ENCODE measurements at regions not wholly inside any gene's neighbourhood (a gene's known extent, or its start where the extent isn't known, plus 50 kb on each side); places are given as distances from the start of the nearest gene placed in this dataset.

- Histone ChIP-seq H3F3A (ENCODE audit: insufficient read depth) (no peaks in the 10 kb centered on the region), H3K9me3 (ENCODE audit: insufficient read depth, low read length) (peaks cover 7% of the 10 kb centered on the region), H3K27me3 (ENCODE audit: low read length) (no peaks in the 10 kb centered on the region), H3K9me2 (replicated peaks; ENCODE audit: insufficient read depth, low read length) (no peaks in the 10 kb centered on the region), H4K20me1 (ENCODE audit: low read depth, low read length) (no peaks in the 10 kb centered on the region), H3K9ac (ENCODE audit: low read length) (no peak overlapping the region), H2AFZ (ENCODE audit: low read depth, low read length, severe bottlenecking) (no peak overlapping the region), H3K79me2 (ENCODE audit: insufficient read depth, low read length) (no peaks in the 10 kb centered on the region), H3K27ac (ENCODE audit: low read depth, low read length) (no peak overlapping the region), H3K4me2 (ENCODE audit: low read depth, low read length, poor library complexity, severe bottlenecking) (no peak overlapping the region), H3K36me3 (ENCODE audit: low read length) (no peaks in the 10 kb centered on the region), H3K4me3 (ENCODE audit: insufficient read depth, low read length, poor library complexity, severe bottlenecking) (no peak overlapping the region)
- TF ChIP-seq CTCF (IDR thresholded peaks at IDR 0.05; ENCODE audit: insufficient read depth, low read length, poor library complexity, severe bottlenecking) (no peak), EZH2phosphoT487 (conservative IDR thresholded peaks at IDR 0.05; ENCODE audit: low read length) (no peak)
These were observed 184.9 kb downstream of the GPX5 start for GRCh38 chr6:28710466-28711191.

- H3K27ac ChIP-seq (ENCODE audit: low read depth, low read length): no peak overlapping the region
- no peaks in the 10 kb centered on the region for H3K36me3 ChIP-seq (ENCODE audit: low read length)
- peaks cover 6% of the 10 kb centered on the region for H3K9me3 ChIP-seq (ENCODE audit: insufficient read depth, low read length)
- no peaks in the 10 kb centered on the region for H3K79me2 ChIP-seq (ENCODE audit: insufficient read depth, low read length)
- H3K4me3 ChIP-seq (ENCODE audit: insufficient read depth, low read length, poor library complexity, severe bottlenecking): no peak overlapping the region
- H3F3A ChIP-seq (ENCODE audit: insufficient read depth): no peaks in the 10 kb centered on the region
- TF ChIP-seq EZH2phosphoT487 (conservative IDR thresholded peaks at IDR 0.05; ENCODE audit: low read length) (no peak), CTCF (IDR thresholded peaks at IDR 0.05; ENCODE audit: insufficient read depth, low read length, poor library complexity, severe bottlenecking) (no peak)
- no peaks in the 10 kb centered on the region for H4K20me1 ChIP-seq (ENCODE audit: low read depth, low read length)
- no peaks in the 10 kb centered on the region for H3K9me2 ChIP-seq (replicated peaks; ENCODE audit: insufficient read depth, low read length)
- no peaks in the 10 kb centered on the region for H3K27me3 ChIP-seq (ENCODE audit: low read length)
- H3K4me2 ChIP-seq (ENCODE audit: low read depth, low read length, poor library complexity, severe bottlenecking): no peak overlapping the region
- H2AFZ ChIP-seq (ENCODE audit: low read depth, low read length, severe bottlenecking): no peak overlapping the region
- H3K9ac ChIP-seq (ENCODE audit: low read length): no peak overlapping the region
These were observed 185.6 kb downstream of the GPX5 start for GRCh38 chr6:28711325-28711724.

- H3K27ac ChIP-seq (ENCODE audit: low read depth, low read length): no peak overlapping the region
- no peak overlapping the region for H3K9ac ChIP-seq (ENCODE audit: low read length)
- peaks cover 4% of the 10 kb centered on the region for H3K9me3 ChIP-seq (ENCODE audit: insufficient read depth, low read length)
- H4K20me1 ChIP-seq (ENCODE audit: low read depth, low read length): no peaks in the 10 kb centered on the region
- H3K27me3 ChIP-seq (ENCODE audit: low read length): no peaks in the 10 kb centered on the region
- no peak overlapping the region for H3K4me3 ChIP-seq (ENCODE audit: insufficient read depth, low read length, poor library complexity, severe bottlenecking)
- TF ChIP-seq EZH2phosphoT487 (conservative IDR thresholded peaks at IDR 0.05; ENCODE audit: low read length): no peak
- H3F3A ChIP-seq (ENCODE audit: insufficient read depth): no peaks in the 10 kb centered on the region
- H3K4me2 ChIP-seq (ENCODE audit: low read depth, low read length, poor library complexity, severe bottlenecking): no peak overlapping the region
- no peaks in the 10 kb centered on the region for H3K36me3 ChIP-seq (ENCODE audit: low read length)
- no peaks in the 10 kb centered on the region for H3K9me2 ChIP-seq (replicated peaks; ENCODE audit: insufficient read depth, low read length)
- no peaks in the 10 kb centered on the region for H3K79me2 ChIP-seq (ENCODE audit: insufficient read depth, low read length)
- H2AFZ ChIP-seq (ENCODE audit: low read depth, low read length, severe bottlenecking): no peak overlapping the region
These were observed 186.2 kb downstream of the GPX5 start for GRCh38 chr6:28711788-28712341.

GRCh38 chr6:28712982-28713381, 187.3 kb downstream of the GPX5 start:
- no peak for TF ChIP-seq CTCF (IDR thresholded peaks at IDR 0.05; ENCODE audit: insufficient read depth, low read length, poor library complexity, severe bottlenecking)
- no peak for TF ChIP-seq EZH2phosphoT487 (conservative IDR thresholded peaks at IDR 0.05; ENCODE audit: low read length)
- no peak overlapping the region for H3K9ac ChIP-seq (ENCODE audit: low read length)
- no peaks in the 10 kb centered on the region for H3K36me3 ChIP-seq (ENCODE audit: low read length)
- no peaks in the 10 kb centered on the region for H3K27me3 ChIP-seq (ENCODE audit: low read length)
- no peaks in the 10 kb centered on the region for H4K20me1 ChIP-seq (ENCODE audit: low read depth, low read length)
- H2AFZ ChIP-seq (ENCODE audit: low read depth, low read length, severe bottlenecking): no peak overlapping the region
- no peaks in the 10 kb centered on the region for H3K79me2 ChIP-seq (ENCODE audit: insufficient read depth, low read length)
- H3K4me3 ChIP-seq (ENCODE audit: insufficient read depth, low read length, poor library complexity, severe bottlenecking): no peak overlapping the region
- H3F3A ChIP-seq (ENCODE audit: insufficient read depth): no peaks in the 10 kb centered on the region
- H3K4me2 ChIP-seq (ENCODE audit: low read depth, low read length, poor library complexity, severe bottlenecking): no peak overlapping the region
- H3K9me3 ChIP-seq (ENCODE audit: insufficient read depth, low read length): no peaks in the 10 kb centered on the region
- H3K27ac ChIP-seq (ENCODE audit: low read depth, low read length): no peak overlapping the region
- no peaks in the 10 kb centered on the region for H3K9me2 ChIP-seq (replicated peaks; ENCODE audit: insufficient read depth, low read length)
